HCT116 (cell line): ENCODE measurements at regions not wholly inside any gene's neighbourhood (a gene's known extent, or its start where the extent isn't known, plus 50 kb on each side); places are given as distances from the start of the nearest gene placed in this dataset.

Source experiments
- ATAC-seq: fragments of 200-7000 bp; cut with Tn5 transposase; 2 replicates; pipeline ENCODE4 v1.9.1; 2020; ENCODE audit warnings: mild to moderate bottlenecking, moderate library complexity
- BruUV-seq: library from RNA; stranded (reverse); fragments of 400-500 nt; replicated peaks from 2 replicates; lab custom pipeline; 2021; lab: Mats Ljungman, UMichigan
- CTCF ChIA-PET: fragments of 300-600 bp; sonication (Branson Sonifier 250); formaldehyde crosslinking; loops from one replicate; lab custom pipeline; 2021; ENCODE audit warnings: antibody characterized with exemption; lab: Charles Lee
- POLR2A ChIA-PET: fragments of 300-600, 350-600 bp; sonication (Branson Sonifier 250); formaldehyde crosslinking; loops from one replicate; lab custom pipeline; 2021; ENCODE audit warnings: antibody characterized with exemption; lab: Charles Lee
- RAD21 ChIA-PET, 2 experiments: fragments of 300-600 bp; sonication (Branson Sonifier 250); formaldehyde crosslinking; loops; one replicate each; lab custom pipeline; 2023; ENCODE audit warnings: low total read pairs in 2 of 2; ENCODE audit not compliant: uncharacterized antibody in 2 of 2, unreplicated experiment in 2 of 2, low non-redundant PET in 1 of 2; lab: Charles Lee
- DNase-seq: peaks from one replicate; pipeline ENCODE4 v3.0.0-alpha.2; 2010; ENCODE audit warnings: low read depth, low spot score
- H2AFZ ChIP-seq: fragments of 200-600 bp; shearing (Covaris generic), sonication (generic); 2 replicates; pipeline ENCODE4 v1.6.1; 2017; ENCODE audit warnings: low read depth, mixed run types, mixed read lengths, antibody characterized with exemption, low read length; ENCODE audit not compliant: poor library complexity, severe bottlenecking
- H3K27ac ChIP-seq: 2 replicates; pipeline ENCODE4 v1.5.1; 2012; ENCODE audit warnings: low read depth, low read length
- H3K27me3 ChIP-seq: fragments of 200-600 bp; sonication (generic); 2 replicates; pipeline ENCODE4 v1.6.1; 2016; ENCODE audit warnings: mixed run types, low read length, mixed read lengths; ENCODE audit not compliant: insufficient read depth
- H3K36me3 ChIP-seq, 2 experiments: fragments of 200-500 bp in 1 of 2; fragments of 200-600 bp in 1 of 2; sonication (Bioruptor generic) in 1 of 2; sonication (generic) in 1 of 2; 2 replicates each; pipeline versions ENCODE4 v1.5.1 to v1.6.1; 2014 to 2016; ENCODE audit warnings: low read length in 2 of 2, inconsistent platforms in 1 of 2, mixed read lengths in 1 of 2, mixed run types in 1 of 2; ENCODE audit not compliant: insufficient read depth in 2 of 2, control insufficient read depth in 1 of 2
- H3K4me1 ChIP-seq, 2 experiments: fragments of 200-600 bp in 1 of 2; sonication (generic) in 1 of 2; 2 replicates each; pipeline versions ENCODE4 v1.5.1 to v1.6.1; 2012 to 2017; ENCODE audit warnings: low read length in 2 of 2, inconsistent platforms in 1 of 2, mild to moderate bottlenecking in 1 of 2, mixed read lengths in 1 of 2, mixed run types in 1 of 2, moderate library complexity in 1 of 2; ENCODE audit not compliant: insufficient read depth in 2 of 2, control insufficient read depth in 1 of 2
- H3K4me2 ChIP-seq: fragments of 200-600 bp; sonication (generic); 2 replicates; pipeline ENCODE4 v1.6.1; 2017; ENCODE audit warnings: mixed run types, low read length, mixed read lengths
- H3K4me3 ChIP-seq, 2 experiments: fragments of 200-600 bp in 1 of 2; sonication (generic) in 1 of 2; replicated peaks in 1 of 2; 2 replicates each; pipeline ENCODE4 v1.5.1; 2011 to 2016; ENCODE audit warnings: low read length in 2 of 2, control low read depth in 1 of 2, low read depth in 1 of 2, mild to moderate bottlenecking in 1 of 2, mixed read lengths in 1 of 2, mixed run types in 1 of 2
- H3K79me2 ChIP-seq: fragments of 200-600 bp; sonication (generic); 2 replicates; pipeline ENCODE4 v1.6.1; 2017; ENCODE audit warnings: mild to moderate bottlenecking, mixed run types, low read length, moderate library complexity, mixed read lengths; ENCODE audit not compliant: insufficient read depth
- H3K9ac ChIP-seq: fragments of 200-600 bp; sonication (generic); 2 replicates; pipeline ENCODE4 v1.6.1; 2016; ENCODE audit warnings: low read length, mixed read lengths
- H3K9me2 ChIP-seq: fragments of 200-600 bp; sonication (generic), shearing (Covaris generic); 2 replicates; pipeline ENCODE4 v1.6.1; 2017; ENCODE audit warnings: mixed run types, mild to moderate bottlenecking, moderate library complexity; ENCODE audit not compliant: insufficient read depth
- H3K9me3 ChIP-seq, 2 experiments: fragments of 200-500 bp in 1 of 2; fragments of 200-600 bp in 1 of 2; sonication (Bioruptor generic) in 1 of 2; sonication (generic) in 1 of 2; 2 replicates each; pipeline ENCODE4 v1.6.1; 2014 to 2017; ENCODE audit warnings: low read length in 2 of 2, mixed read lengths in 2 of 2, inconsistent platforms in 1 of 2, low read depth in 1 of 2, mild to moderate bottlenecking in 1 of 2, mixed run types in 1 of 2, moderate library complexity in 1 of 2; ENCODE audit not compliant: control insufficient read depth in 1 of 2, insufficient read depth in 1 of 2
- H4K20me1 ChIP-seq: fragments of 200-600 bp; sonication (generic), shearing (Covaris generic); 2 replicates; pipeline ENCODE4 v1.6.1; 2017; ENCODE audit warnings: mixed run types, mild to moderate bottlenecking, moderate library complexity; ENCODE audit not compliant: insufficient read depth
- CBX3 ChIP-seq: IDR thresholded peaks from 2 replicates; pipeline ENCODE4 v1.6.1; 2012; ENCODE audit warnings: low read depth
- CEBPB ChIP-seq: IDR thresholded peaks from 2 replicates; pipeline ENCODE4 v1.6.1; 2012; ENCODE audit warnings: low read depth
- EGR1 ChIP-seq: IDR thresholded peaks from 2 replicates; pipeline ENCODE4 v1.6.1; 2012; ENCODE audit warnings: low read depth
- EZH2 ChIP-seq: fragments of 200-600 bp; sonication (generic); IDR thresholded peaks from 2 replicates; pipeline ENCODE4 v1.6.1; 2017; ENCODE audit warnings: antibody characterized with exemption, mixed run types
- EZH2phosphoT487 ChIP-seq: fragments of 200-600 bp; IDR thresholded peaks from 2 replicates; pipeline ENCODE4 v1.6.1; 2018; ENCODE audit warnings: antibody characterized with exemption, borderline replicate concordance
- FOSL1 ChIP-seq: IDR thresholded peaks from 2 replicates; pipeline ENCODE4 v1.6.1; 2012; ENCODE audit warnings: low read depth
- JUND ChIP-seq: IDR thresholded peaks from 2 replicates; pipeline ENCODE4 v1.6.1; 2012
- POLR2AphosphoS5 ChIP-seq: IDR thresholded peaks from 2 replicates; pipeline ENCODE4 v1.6.1; 2011; ENCODE audit warnings: mild to moderate bottlenecking, low read depth, low read length, moderate library complexity
- SIN3A ChIP-seq: IDR thresholded peaks from 2 replicates; pipeline ENCODE4 v1.6.1; 2012; ENCODE audit warnings: low read depth
- SP1 ChIP-seq: IDR thresholded peaks from 2 replicates; pipeline ENCODE4 v1.6.1; 2012; ENCODE audit warnings: low read depth
- TCF7L2 ChIP-seq: IDR thresholded peaks from 2 replicates; pipeline ENCODE4 v1.7.0; 2011; ENCODE audit warnings: borderline replicate concordance, inconsistent platforms; ENCODE audit not compliant: insufficient read depth, insufficient read length; ENCODE audit errors: extremely low read depth
- ZFX ChIP-seq: fragments of 450-650 bp; IDR thresholded peaks from 2 replicates; pipeline ENCODE4 v1.6.1; 2017
- intact Hi-C: fragments of 100-400 bp; cut with micrococcal nuclease; formaldehyde crosslinking; loops from 2 replicates; pipeline ENCODE4 v1.10.0; 2022
- TF ChIP-seq, protein P1 (sequence below): IDR thresholded peaks from 2 replicates; pipeline ENCODE4 v1.6.1; 2011; ENCODE audit warnings: mild to moderate bottlenecking, low read length, moderate library complexity; ENCODE audit not compliant: insufficient replicate concordance; ENCODE audit errors: extremely low read depth
- TF ChIP-seq, protein P2 (sequence below), 3 experiments: fragments of 200-600 bp in 1 of 3; sonication (generic) in 1 of 3; IDR thresholded peaks in 2 of 3; conservative IDR thresholded peaks in 1 of 3; 2 replicates each; pipeline ENCODE4 v1.5.1; 2012 to 2017; ENCODE audit warnings: low read depth in 2 of 3, low read length in 2 of 3, antibody characterized with exemption in 1 of 3, borderline replicate concordance in 1 of 3, control low read depth in 1 of 3, mild to moderate bottlenecking in 1 of 3, mixed read lengths in 1 of 3, mixed run types in 1 of 3, moderate library complexity in 1 of 3; ENCODE audit not compliant: insufficient read depth in 1 of 3
- TF ChIP-seq, protein P3 (sequence below): IDR thresholded peaks from 2 replicates; pipeline ENCODE4 v1.6.1; 2012; ENCODE audit warnings: low read depth
- TF ChIP-seq, protein P4 (sequence below): IDR thresholded peaks from 2 replicates; pipeline ENCODE4 v1.6.1; 2012
- TF ChIP-seq, protein P5 (sequence below): IDR thresholded peaks from 2 replicates; pipeline ENCODE4 v1.6.1; 2012

DNA sequence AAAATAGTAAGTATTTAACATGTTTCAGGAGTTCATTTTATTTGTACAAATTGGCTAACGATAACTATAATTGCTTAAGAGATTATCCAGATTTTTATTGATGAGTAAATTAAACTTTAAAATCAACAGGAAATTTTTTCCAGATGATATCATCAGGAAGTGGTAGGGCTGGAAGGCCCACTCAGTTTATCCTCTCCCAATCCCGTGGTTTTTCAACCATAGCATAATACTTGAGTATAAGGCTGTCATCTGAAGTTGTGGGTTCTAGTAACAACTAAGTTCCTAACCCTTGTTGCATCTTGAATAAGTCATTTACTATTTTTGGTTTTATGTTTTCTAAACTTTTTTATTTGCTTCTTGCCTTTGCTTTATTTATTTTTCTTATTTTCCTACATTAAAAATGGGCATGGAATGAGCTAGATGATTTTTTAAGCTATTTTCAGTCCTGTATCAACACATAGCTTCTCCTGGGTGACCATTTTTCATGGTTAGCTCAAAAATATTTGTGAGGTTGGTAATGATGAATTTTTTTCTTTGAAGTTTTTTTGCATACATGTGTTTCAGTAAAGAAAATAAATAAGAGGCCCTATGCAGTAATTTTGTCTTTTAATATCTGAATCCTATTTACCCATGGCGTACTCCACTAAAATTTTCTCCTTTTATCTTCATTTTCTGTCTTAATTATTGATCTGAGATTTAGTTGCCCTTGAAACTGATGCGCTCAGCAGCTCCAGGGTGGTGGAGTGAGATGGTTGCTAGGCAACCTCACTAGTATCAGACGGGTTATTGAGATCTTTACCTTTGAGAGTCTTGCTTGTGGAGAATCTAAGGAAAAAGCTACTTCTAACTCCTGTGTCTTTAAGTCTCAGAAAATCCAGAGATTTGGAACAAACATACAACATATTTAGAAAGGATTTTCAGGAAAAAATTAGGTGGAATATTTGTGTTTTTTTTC is 452.0 kb upstream of the CCDC179 start:
- no peak overlapping the region for H3K4me3 ChIP-seq
- POLR2A ChIA-PET: no interaction called here
- no peaks in the 10 kb centered on the region for H4K20me1 ChIP-seq
- CTCF ChIA-PET: no interaction called here
- intact Hi-C loops: no loop called here
- H3K79me2 ChIP-seq: no peaks in the 10 kb centered on the region
- H3K27ac ChIP-seq: no peak overlapping the region
- H3K27me3 ChIP-seq: no peaks in the 10 kb centered on the region
- DNase-seq (no peak), ATAC-seq (no peak)
- H3K9me3 ChIP-seq: peaks cover 3 to 17% of the 10 kb centered on the region in 2 experiments; a peak in 2 of 4 replicates
- H3K36me3 ChIP-seq: no peaks in the 10 kb centered on the region
- no peak overlapping the region for H3K9ac ChIP-seq
- H3K9me2 ChIP-seq: no peaks in the 10 kb centered on the region
- H2AFZ ChIP-seq: no peak overlapping the region
- BruUV-seq: no TSS peak
- H3K4me2 ChIP-seq: no peak overlapping the region
- no peaks in the 10 kb centered on the region for H3K4me1 ChIP-seq
- RAD21 ChIA-PET: no interaction called here
- TF ChIP-seq SP1 (no peak), POLR2AphosphoS5 (no peak), ZFX (no peak), TCF7L2 (no peak), FOSL1 (no peak), SIN3A (no peak), JUND (no peak), EGR1 (no peak), CEBPB (no peak), CBX3 (no peak), EZH2phosphoT487 (no peak), EZH2 (no peak)
- TF ChIP-seq, protein P1, sequence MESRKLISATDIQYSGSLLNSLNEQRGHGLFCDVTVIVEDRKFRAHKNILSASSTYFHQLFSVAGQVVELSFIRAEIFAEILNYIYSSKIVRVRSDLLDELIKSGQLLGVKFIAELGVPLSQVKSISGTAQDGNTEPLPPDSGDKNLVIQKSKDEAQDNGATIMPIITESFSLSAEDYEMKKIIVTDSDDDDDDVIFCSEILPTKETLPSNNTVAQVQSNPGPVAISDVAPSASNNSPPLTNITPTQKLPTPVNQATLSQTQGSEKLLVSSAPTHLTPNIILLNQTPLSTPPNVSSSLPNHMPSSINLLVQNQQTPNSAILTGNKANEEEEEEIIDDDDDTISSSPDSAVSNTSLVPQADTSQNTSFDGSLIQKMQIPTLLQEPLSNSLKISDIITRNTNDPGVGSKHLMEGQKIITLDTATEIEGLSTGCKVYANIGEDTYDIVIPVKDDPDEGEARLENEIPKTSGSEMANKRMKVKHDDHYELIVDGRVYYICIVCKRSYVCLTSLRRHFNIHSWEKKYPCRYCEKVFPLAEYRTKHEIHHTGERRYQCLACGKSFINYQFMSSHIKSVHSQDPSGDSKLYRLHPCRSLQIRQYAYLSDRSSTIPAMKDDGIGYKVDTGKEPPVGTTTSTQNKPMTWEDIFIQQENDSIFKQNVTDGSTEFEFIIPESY: no peak
- TF ChIP-seq, protein P2, sequence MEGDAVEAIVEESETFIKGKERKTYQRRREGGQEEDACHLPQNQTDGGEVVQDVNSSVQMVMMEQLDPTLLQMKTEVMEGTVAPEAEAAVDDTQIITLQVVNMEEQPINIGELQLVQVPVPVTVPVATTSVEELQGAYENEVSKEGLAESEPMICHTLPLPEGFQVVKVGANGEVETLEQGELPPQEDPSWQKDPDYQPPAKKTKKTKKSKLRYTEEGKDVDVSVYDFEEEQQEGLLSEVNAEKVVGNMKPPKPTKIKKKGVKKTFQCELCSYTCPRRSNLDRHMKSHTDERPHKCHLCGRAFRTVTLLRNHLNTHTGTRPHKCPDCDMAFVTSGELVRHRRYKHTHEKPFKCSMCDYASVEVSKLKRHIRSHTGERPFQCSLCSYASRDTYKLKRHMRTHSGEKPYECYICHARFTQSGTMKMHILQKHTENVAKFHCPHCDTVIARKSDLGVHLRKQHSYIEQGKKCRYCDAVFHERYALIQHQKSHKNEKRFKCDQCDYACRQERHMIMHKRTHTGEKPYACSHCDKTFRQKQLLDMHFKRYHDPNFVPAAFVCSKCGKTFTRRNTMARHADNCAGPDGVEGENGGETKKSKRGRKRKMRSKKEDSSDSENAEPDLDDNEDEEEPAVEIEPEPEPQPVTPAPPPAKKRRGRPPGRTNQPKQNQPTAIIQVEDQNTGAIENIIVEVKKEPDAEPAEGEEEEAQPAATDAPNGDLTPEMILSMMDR (IDR thresholded peaks at IDR 0.05 in 2 of 3, conservative IDR thresholded peaks at IDR 0.05 in 1 of 3; ENCODE audit: borderline replicate concordance in 1 of 3, insufficient read depth in 1 of 3, low read depth in 2 of 3, low read length in 2 of 3): no peak
- TF ChIP-seq, protein P3, sequence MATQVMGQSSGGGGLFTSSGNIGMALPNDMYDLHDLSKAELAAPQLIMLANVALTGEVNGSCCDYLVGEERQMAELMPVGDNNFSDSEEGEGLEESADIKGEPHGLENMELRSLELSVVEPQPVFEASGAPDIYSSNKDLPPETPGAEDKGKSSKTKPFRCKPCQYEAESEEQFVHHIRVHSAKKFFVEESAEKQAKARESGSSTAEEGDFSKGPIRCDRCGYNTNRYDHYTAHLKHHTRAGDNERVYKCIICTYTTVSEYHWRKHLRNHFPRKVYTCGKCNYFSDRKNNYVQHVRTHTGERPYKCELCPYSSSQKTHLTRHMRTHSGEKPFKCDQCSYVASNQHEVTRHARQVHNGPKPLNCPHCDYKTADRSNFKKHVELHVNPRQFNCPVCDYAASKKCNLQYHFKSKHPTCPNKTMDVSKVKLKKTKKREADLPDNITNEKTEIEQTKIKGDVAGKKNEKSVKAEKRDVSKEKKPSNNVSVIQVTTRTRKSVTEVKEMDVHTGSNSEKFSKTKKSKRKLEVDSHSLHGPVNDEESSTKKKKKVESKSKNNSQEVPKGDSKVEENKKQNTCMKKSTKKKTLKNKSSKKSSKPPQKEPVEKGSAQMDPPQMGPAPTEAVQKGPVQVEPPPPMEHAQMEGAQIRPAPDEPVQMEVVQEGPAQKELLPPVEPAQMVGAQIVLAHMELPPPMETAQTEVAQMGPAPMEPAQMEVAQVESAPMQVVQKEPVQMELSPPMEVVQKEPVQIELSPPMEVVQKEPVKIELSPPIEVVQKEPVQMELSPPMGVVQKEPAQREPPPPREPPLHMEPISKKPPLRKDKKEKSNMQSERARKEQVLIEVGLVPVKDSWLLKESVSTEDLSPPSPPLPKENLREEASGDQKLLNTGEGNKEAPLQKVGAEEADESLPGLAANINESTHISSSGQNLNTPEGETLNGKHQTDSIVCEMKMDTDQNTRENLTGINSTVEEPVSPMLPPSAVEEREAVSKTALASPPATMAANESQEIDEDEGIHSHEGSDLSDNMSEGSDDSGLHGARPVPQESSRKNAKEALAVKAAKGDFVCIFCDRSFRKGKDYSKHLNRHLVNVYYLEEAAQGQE: no peak
- TF ChIP-seq, protein P4, sequence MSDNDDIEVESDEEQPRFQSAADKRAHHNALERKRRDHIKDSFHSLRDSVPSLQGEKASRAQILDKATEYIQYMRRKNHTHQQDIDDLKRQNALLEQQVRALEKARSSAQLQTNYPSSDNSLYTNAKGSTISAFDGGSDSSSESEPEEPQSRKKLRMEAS: no peak
- TF ChIP-seq, protein P5, sequence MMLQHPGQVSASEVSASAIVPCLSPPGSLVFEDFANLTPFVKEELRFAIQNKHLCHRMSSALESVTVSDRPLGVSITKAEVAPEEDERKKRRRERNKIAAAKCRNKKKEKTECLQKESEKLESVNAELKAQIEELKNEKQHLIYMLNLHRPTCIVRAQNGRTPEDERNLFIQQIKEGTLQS: no peak
